HG02759 (cell line): ENCODE measurements at regions not wholly inside any gene's neighbourhood (a gene's known extent, or its start where the extent isn't known, plus 50 kb on each side); places are given as distances from the start of the nearest gene placed in this dataset.

Experiments
- ATAC-seq: cut with Tn5 transposase; IDR thresholded peaks from one replicate; pipeline ENCODE4 v1.9.1; 2021; ENCODE audit warnings: mild to moderate bottlenecking, moderate library complexity; ENCODE audit not compliant: unreplicated experiment

DNA sequence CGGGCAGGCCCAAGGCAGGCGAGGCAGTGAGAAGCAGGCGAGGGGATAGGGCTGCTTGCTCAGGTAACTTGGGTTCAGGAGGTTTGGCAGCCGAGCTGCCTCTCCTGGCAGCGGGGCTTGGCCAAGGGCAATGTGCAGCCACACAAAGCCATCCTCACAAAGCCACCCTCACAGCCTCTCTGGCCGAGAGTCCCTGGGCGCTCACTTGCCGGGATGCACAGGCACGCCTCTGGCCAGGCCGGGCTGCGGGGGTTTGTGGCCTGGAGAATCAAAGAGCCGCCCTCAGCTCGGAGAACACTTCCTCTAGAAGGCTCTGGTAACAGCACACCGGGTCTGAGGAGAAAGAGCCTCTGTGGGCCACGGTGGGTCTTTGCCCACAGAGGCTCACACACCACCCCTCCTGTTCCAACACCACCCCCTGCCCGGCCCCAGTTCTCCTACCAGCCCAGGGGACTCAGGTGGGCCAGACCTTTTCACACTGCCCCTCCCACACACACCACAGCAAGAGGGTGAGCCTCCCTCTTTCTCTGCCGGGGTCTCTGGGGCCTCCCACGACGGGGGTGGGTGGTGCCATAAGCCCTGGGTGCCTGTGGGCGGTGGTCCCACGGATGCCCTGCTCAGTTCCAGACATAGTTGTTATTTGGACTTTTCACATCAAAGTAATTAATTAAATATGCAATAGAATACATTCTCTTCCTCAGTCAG lies 186.9 kb downstream of the ZFP36L2 start:
- ATAC-seq = no peak

DNA sequence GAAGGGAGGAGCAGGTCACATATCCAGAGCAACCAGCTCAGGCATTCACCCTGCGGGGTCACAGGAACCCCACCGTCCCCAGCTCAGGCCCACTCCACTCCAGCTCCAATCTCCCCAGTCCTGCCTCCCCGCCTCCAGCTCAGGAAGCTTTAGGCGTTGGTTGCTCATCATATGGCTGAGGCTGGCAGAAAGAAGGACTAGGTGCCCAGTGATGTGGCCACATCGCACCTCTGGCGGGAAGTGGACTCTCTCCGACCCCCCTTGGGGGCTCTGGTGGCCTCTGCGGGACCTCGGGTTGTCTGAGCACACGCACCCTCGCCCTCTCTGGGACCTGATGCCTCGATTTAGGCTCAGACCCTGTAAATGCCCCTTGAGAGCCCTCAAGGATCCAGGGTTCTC lies 187.7 kb downstream of the ZFP36L2 start:
- no peak for ATAC-seq

DNA sequence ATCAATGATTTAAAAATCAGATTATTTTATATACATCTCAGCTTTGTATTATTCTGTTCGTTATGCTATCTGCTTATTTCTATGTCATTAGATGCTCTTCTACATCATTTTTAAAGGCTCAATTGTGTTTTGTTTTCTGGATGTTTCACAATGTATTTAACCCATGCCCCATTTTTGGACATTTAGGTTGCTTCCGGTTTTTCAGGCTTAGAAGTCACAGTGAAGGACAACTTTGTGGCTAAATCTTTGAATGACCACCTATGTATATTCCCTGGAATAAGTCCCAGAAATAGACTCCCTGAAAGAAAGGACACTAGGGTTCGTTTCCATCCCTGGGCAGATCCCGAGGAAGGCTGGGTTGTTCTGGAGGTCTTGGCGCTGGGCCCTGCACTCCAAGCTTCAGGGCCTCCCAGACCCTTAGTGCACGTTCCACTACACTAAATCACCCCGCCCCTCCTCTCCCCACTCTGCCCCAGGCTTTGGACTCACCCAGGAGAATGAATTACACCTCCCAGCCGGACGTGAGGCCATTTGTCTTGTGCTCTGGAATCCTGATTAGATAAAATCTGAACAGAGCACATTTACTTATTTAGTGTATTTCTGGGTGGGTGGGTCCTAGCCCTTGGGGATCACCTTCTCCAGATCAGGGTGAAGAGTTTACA lies 188.2 kb downstream of the ZFP36L2 start:
- ATAC-seq = no peak

DNA sequence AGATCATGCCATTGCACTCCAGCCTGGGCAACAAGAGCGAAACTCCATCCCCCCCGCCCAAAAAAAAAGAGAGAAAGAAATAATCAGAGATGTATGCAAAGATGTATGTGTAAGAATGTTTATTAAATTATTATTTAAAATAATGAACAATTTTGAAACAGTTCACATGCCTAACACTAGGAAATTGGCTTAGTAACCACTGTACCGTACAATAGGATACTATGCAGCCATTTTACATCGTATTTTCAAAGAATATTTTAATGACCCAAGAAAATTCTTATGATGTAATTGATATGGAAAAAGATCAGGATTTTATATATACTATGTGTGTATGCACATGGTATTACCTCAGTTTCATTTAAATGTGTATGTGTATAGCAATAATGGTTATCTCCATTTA lies 190.5 kb downstream of the ZFP36L2 start:
- ATAC-seq = no peak

DNA sequence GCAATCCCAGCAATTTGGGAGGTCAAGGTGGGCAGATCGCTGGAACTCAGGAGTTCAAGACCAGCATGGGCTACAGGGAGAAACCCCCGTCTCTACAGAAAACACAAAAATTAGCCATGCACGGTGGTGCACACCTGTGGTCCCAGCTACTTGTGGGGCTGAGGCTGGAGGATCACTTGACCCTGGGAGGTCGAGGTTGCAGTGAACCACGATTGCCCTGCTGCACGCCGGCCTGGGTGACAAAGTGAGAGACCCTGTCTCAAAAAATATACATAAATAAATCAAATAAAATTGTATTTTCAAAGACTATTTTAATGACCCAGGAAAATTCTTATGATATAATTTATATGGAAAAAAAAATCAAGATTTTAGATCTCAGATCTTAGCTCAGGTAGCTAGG lies 191.5 kb downstream of the ZFP36L2 start:
- no peak for ATAC-seq

DNA sequence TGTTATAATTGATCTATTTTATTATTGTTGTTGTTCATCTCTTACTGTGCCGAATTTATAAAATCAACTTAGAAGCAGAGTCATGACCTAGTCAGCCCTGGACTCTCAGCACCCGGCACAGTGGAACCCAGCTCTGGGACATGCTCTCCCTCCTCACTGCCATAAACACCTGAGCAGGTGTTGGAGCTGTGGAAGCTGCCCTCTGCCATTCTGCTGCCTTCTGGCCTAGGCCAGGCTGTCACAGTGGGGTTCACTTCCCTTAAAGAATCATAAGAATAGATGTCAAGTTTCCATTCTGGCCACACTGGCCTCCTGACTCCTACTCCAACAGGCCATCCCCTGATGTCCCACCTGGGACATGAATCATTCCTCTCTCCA lies 192.2 kb downstream of the ZFP36L2 start:
- no peak for ATAC-seq

DNA sequence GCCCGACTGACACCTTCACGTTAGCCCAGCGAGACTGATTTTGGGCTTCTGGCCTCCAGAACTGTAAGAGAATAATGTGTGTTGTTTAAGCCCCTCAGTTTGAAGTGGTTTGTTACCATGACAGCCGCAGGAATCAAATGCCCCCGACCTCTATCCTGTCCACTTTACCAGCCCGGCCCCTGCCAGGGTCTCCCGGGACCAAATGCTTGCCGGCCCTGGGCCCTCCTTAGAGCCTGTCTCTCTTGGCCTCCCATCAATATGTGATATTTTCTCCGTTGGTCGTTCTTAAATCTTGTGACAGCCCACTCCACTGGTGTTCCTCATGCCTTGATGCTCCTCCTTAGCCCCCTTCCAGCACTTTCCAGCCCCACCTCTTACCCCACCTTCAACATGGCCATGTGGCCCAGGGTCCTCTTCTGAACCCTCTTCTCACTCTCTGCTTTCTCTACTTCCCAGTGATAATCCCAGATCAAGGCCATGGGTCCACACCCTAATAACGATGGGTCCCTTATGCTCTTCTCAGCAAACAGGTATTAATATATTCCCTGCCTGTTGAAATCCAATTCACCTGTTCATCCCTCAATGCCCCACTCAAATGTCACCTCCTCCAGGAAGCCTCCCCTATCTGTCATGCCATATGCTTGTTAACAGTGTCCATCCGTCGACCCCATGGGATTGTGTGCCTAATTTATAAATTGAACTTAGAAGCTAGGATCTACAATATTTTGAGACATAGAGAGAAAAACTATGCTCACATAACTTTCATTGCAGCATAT lies 192.8 kb downstream of the ZFP36L2 start:
- ATAC-seq = no peak

DNA sequence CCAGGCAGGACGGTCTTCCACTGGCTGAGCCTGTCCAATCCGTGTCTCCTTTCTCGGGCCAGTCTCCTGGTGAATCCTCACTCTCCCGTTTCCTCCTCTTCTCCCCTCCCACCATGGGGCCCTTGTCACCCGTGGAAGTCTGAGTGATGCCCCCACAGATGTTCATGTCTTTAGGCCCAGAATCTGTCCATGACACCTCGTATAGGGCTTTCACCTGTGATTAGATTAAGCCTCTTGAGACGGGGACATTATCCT lies 193.5 kb downstream of the ZFP36L2 start:
- no peak for ATAC-seq

DNA sequence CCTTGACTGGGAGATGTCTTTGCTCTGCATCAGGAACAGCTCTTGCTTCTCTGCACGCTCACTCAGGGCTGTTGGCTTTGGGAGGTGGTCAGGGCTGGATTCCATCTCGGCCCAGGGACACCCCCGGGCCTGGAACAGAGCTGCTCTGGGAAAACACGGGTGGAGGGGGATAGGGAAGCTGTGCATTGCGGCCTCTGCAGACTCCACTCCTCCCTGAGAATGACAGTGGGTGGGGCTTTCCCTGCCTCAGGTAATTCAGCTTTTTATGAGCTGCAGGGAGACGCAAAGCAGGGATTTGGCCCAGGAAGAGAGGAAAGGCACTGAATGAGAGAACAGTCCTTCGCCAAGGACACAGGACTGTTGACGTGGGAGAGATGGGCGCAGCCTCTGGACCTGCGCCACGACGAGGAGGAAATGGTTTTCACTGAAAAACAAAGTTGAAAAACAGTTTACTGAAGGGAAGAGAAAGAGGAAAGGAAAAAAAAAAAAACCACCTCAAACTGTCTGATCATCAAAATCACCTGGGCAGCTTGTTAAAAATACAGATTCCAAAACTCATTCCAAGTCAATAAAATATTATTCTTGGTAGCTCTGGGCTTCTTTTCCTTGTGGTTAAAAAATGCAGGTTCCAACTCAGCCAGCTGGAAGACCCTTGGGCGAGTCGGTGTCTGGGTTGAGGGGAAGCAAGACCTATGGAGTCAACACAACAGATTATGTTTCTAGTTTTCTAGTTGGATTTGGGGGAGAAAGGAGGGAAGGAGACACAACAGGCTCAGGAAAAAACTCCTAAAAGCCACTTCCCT lies 194.0 kb downstream of the ZFP36L2 start:
- no peak for ATAC-seq

DNA sequence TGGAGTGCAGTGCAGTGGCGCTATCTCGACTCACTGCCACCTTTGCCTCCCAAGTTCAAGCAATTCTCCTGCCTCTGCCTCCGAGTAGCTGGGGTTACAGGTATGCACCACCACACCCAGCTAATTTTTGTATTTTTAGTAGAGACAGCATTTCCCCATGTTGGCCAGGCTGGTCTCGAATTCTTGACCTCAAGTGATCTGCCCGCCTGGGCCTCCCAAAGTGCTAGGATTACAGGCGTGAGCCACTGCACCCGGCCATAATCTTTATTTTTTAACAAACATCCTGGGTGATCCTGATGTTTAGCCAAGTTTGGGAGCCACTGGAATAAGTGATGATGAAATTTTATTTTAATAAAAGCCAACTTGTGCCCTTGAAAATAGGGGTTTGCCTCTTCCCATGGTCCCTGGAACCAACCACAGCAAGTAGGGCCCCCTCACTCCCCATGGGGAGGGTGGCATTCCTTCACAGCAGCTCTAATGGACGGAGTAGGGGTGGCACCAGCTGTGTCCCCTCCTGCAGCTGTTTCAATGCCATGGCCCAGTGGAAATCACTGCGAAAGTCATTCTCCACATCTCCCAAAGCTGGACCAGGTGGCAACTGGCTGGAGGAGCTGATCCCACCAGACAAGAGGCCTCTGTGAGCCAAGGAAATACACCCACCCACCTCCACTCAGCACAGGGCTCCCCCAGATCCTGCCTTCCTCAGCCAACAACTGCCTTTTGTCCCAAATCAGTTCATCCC lies 194.8 kb downstream of the ZFP36L2 start:
- ATAC-seq = no peak

DNA sequence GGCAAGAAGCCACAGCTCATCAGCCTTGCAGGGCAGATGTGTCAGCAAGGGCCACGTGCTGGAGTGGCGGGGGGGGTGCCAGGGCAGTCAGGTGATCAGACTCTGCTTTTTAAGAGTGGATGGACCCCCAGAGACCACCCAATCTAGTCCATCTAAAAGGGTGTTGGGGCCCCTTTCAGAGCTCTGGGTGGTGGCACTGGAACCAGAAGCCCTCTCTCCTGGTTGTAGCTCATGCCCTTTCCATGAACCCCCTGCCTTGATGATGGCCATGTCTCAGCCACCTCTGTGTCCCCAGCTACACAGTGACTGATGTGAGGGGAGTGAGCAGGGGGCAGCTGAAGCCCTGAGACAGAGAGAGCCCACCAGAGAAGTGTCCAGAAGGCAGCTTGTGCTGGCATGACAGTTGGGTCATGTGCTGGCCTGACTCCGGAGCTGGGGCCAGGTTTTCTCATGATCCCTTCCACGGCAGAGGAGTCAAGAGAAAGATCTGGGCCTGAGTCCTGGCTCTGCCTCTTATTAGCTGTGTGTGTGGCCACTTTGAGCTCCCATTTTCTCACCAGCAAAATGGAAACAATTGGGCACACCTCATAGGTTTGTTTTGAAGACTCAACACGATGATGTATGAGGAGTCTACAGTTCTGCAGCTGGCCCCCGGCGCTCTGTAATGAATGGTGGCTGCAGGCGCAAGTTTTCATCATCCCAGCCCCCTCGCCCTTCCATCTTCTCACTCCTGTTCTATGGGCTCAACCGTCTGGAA lies 195.7 kb downstream of the ZFP36L2 start:
- no peak for ATAC-seq

DNA sequence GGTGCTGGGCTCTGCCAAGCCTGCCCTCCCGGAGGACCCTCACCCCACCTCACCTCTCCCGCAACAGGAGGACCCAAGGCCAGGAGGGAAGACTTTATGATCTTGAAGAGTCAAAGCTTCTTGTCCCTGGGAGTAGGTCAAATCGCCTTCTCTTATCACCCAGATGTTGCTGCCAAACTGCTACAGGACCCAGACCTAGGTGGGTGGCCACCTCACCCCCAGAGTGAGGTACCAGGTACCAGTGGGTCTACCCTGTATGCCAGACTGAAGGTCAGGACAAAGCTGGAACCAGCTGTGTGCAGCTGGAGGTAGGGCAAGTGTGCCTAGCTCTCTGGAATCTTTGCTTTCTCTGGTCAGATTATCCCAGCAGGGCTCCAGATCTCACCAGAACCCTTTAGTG lies 197.2 kb downstream of the ZFP36L2 start:
- no peak for ATAC-seq

DNA sequence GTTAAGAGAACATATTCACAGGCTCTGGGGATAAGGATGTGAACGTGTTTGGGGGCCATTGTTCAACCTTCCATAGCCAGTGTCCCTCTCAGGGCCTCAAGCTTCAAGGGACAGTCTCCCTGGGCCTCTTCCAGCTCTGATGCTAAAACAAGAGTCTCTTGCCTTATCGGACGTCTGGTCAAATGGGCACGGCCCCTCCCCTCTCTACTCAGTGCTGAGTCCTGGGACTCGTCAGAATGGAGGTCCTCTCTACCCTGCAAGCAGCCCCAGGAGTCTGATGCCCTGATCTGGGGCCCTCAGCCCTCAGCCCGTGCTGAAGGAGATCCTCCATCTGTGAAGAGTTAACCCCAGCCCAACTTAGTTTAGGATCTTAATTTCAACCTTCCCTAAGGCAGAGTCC lies 198.2 kb downstream of the ZFP36L2 start:
- no peak for ATAC-seq

DNA sequence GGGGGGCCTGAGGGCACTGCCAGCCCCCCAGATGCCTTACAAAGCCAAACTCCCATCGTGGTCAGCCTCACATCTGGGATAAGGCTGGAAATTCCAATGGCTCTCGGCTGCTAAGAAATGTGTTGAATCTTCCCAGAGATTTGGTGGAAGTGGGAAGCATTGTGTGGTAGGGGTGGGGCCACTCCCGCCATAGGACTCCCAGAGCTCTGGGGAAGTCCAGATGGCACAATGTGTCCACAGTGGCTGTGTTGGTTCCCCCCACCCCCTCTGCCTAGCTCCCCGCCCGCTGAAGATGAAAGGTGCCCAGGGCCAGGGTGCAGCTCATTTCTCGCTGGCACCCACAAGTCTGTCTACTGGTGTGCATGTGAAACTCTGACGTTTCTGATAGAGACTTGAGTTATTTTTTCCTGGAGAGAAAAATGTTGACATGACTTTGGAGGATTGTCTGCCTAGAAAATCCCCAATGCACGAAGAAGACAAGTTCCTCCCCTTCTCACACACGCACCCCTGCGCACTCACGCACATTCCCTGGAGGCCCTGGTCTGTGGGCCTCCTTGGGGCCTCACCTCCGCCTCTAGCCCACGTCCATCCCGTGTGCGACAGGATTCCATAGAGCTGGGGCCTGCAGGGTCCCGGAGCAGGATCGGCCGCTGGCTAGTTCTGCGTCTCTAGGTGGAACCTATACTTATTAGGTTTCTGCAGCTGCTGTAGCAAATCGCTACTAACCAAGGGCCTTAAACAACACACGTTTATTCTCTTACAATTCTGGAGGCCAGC lies 199.1 kb downstream of the ZFP36L2 start:
- ATAC-seq = no peak

DNA sequence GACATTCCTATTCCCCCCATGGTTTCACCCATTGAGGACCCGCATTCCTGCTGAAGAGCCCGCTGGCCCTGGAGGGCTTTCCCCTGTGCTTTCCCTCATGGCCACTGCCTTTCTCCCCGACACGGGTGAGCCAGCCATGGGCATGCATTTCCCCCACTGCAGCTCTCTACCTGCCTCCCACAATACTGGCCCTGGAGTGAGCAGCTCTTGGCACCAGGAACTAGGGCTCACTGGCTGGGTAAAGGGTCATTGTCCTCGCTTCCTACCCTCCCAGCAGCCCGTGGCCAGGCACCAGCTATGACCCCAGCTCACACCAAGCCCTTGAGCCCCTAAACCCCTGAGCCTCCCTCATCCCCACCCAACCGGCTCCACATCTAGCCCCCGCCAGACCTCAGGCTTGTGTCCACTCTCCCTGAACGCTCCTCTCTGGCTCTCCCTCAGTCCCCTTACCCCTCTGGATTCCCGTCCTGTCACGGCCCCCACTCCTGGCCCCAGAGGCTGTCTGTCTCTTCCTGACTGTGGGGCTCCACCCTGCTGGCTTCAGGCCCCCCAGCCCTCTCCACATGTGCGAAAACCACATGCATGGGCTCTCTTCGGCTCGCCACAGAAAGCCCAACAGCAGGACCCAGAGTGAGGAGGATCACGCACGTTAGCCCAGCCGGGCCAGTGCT lies 199.8 kb downstream of the ZFP36L2 start:
- ATAC-seq = no peak

DNA sequence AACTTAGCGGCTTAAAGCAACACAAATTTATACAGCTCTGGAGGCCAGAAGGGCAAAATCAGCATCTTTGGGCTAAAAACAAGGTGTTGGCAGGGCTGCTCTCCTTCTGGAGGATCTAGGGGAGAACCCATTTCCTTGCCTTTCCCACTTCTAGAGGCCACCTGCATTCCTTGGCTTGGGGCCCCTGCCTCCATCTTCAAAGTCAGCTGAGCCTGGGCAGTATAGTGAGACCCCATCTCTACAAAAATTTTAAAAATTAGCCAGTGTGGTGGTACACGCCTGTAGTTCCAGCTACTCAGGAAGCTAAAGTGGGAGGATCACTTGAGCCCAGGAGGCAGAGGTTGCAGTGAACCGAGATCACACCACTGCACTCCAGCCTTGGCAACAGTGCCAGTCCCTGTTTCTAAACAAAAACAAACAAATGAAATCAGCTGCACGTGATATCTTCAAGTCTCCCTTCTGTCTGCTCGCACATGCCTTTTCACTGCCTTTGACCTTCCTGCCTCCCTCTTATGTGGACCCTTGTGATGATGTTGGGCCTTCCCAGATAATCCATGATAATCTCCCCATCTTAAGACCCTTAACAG lies 200.6 kb downstream of the ZFP36L2 start:
- no peak for ATAC-seq

DNA sequence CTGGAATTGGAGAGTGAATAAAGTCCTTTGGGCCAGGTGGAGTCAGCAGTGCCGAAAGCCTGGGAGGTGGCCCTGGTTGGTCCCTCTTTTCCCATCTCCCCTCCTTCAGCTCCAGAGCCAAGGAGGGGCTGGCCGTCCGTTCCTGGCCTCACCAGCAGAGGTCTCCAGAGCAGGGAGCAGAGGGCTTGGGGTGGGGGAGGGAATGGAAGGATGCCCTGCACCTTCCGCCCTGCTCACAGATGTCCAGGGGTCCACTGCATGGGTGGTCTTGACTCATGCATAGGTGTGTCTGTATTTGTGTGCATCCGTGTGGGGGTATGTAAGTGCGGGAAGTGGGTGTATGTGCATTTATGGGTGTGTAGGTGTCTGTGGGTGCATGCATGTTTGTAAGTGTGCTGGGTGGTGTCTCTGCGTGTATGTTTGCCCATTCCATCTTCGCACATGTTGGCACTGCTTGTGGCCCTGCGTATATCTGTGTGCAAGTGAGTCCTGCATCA lies 201.8 kb downstream of the ZFP36L2 start:
- no peak for ATAC-seq

DNA sequence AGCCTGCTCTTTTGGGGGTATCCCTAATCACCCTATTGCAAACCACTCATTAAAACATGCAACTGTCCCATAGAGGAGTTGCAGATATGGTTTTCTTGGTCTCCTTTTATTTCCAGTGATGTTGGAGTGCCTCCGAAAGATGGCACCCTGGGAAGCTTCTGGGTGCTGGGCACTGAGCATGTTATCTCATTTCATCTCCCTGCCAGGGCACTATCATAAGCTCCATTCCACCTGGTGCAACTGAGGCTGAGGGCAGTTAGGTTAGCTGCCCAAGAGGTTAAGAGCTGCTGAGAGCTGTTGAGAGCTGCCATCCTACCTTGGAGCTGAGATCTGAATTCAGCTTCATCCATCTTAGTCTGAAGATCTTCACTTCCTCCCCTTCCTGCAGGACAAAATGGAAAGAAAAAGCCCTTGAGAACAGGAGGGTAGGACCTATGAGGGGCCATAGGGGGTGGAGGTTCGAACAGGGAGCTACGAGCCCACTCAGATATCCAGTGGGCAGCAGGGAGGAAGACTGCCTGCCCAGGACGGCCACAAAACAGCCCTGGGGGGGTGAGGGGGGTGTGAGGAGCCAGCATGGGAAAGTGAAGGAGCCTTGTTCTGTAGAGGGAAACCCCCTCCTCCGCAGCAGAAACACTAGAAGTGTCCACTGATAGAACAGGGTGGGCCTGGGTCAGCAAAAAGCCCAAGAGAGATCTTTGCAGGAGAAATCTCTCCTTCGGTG lies 202.5 kb downstream of the ZFP36L2 start:
- no peak for ATAC-seq
